T-helper 1 cell treated with Interleukin-12 subunit alpha and Interleukin-12 subunit beta and Interleukin-4 antibody, amounts not matched to agents 30 ng/mL and 1 ng/mL, for 36 hours (primary cell): ENCODE measurements at regions not wholly inside any gene's neighbourhood (a gene's known extent, or its start where the extent isn't known, plus 50 kb on each side); places are given as distances from the start of the nearest gene placed in this dataset.
"Not testable (repeated sequence)": the region's sequence is repeated elsewhere in the genome, so short reads cannot be mapped to it uniquely, and the experiment has no call there.

ENCODE experiments used
- intact Hi-C: fragments of 100-400 bp; cut with micrococcal nuclease; formaldehyde crosslinking; loops from one replicate; pipeline ENCODE4 v1.15.1; 2024

DNA sequence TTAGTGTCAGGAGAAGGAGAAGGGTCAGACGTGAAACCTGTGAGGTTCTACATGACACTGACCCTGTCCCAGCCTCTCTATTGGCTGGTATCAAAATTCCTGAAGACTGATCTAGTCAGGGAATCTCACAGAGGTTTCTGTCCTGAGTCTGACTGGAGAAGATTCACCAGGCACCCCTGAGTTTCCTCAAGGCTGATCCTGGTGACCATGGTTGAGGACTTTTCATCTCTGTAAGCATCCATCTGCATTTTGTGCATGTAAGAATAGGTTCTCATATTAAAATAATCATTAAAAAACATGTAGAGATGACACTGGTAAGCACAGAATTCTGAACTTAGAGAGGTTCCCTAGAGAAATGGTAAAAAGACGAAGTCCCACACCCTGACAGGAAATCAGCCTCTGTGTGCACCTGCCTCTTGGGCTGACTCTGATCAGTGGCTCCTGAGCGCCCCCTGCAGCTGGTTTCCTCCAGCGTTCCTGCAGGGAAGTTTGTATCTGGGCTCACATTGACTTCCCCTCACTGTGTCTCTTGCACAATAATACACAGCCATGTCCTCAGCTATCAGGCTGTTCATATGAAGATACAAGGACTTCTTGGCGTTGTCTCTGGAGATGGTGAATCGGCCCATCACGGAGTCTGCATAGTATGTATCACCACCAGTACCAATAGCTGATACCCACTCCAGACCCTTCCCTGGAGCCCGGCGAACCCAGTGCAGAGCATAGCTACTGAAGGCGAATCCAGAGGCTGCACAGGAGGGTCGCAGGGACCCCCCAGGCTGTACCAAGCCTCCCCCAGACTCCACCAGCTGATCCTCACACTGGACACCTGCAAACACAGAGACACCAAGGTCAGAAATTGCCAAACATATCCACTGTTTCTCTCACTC, 991.9 kb downstream of the TMEM121 start:
- intact Hi-C loops, result loop anchor here (1.0 to 2.0 kb wide), 4 partner anchors 11 to 82 kb away; no protein-coding TSS in a partner anchor

DNA sequence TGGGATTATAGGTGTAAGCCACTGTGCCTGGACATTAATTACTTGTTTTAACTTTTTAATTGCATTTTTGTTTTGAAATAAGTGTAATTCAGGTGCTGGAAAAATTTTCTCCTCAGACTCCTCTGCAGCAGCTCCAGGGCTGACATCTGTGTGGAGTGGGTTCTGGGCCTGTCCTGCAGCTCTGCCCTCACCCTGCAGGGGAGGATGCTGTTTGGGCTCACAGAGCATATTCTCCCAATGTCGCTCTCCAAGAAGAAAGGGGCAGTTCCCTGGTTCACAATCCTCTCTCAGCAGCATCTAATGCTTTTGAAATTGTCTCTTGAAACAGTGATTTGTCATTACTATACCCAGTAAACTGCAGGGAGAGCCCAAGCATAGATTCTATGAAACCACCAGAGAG, 995.7 kb downstream of the TMEM121 start:
- intact Hi-C loops, result not testable (repeated sequence)

DNA sequence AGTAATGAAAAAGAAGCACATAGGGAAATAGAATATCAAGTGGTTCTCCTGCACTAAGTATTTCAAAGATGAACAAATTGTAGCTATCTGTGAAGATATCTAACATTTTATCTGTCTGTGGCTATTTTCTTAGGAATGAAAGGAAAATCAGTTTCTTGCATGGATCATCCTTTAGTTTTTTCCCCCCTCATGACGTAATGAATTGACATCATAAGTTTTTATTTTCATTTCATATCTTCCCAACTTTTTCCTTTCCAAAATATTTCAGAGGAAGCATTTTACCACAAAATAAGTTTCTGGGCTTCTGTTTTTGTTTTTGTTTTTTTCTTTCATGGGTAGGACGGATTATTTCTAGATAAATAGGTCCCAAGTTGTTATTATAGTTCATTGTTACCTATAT, 996.6 kb downstream of the TMEM121 start:
- intact Hi-C loops, result no loop called here

DNA sequence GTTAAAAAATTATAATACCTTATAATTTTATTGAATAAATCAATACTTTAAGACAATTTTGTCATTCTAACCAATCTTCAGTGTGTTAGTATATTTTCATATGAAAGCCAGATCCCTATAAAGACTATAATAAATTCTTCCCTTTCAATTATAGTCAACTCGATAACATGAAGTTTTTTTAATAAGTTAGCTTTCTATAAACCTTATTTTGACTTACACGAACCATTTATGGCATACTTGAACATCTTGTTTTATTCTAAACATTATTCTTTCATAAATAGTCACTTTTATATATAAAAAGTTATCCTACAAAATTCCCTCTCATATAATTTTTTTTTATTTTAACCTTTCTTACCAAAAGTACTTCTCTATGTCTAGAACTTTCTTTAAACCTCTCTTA, 1002.3 kb downstream of the TMEM121 start:
- intact Hi-C loops, result no loop called here

DNA sequence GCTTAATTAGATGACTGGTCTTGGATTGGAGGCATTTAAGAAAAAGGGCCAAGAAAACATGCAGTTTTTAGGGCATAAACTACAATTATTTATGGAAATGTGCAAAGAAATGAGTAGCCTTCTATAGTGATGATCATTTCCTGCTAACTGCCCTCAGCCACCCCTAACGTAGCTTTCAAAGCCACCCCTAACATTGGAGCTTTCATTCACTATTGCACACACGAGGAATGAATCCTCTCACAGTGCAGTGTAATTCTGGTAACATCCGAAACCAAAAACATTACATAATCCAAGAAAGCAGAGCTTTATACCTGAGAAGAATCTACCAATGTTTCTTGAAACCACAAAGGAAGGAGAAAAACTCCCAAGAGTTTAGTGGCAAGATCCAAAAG, 1003.6 kb downstream of the TMEM121 start:
- intact Hi-C loops, result no loop called here

DNA sequence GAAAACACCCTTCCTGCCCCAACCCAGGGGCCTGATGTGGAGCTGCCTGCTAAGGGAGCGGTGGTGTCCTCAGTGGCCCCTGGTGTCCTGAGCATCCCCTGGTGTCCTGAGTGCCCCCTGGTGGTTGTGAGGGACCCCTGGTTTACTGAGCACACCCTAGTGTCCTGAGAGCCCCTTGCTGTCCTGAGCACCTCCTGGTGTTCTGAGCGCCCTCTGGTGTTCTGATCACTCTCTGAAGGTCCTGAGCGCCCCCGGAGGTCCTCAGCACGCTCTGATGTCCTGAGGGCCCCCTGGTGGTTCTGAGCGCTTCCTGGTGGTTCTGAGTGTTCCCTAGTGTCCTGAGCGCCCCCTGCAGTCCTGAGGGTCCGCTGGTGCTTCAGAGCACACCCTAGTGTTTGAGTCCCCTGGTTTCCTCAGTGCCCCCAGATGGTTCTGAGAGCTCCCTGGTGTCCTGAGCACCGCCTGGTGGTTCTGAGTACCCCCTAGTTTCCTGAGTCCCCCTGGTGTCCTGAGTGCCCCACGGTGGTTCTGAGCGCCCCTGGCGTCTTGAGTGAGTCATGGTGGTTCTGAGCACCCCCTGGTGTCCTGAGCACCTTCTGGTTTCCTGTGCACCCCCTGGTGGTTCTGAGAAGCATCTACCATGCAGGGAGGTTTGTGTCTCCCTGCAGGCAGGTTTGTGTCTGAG, 1004.2 kb downstream of the TMEM121 start:
- intact Hi-C loops, result no loop called here

DNA sequence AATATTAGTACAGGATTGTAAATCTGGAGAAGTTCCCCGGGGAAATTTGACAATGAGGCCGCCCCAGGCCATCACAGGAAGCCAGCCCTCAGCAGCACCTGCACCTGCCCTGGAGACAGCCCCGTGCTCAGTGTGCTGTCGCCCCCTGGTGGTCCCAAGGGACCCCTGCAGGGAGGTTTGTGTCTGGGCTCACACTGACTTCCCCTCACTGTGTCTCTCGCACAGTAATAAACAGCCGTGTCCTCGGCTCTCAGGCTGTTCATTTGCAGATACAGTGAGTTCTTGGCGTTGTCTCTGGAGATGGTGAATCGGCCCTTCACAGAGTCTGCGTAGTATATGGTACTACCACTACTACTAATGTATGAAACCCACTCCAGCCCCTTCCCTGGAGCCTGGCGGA, 1011.2 kb downstream of the TMEM121 start:
- intact Hi-C loops, result not testable (repeated sequence)

DNA sequence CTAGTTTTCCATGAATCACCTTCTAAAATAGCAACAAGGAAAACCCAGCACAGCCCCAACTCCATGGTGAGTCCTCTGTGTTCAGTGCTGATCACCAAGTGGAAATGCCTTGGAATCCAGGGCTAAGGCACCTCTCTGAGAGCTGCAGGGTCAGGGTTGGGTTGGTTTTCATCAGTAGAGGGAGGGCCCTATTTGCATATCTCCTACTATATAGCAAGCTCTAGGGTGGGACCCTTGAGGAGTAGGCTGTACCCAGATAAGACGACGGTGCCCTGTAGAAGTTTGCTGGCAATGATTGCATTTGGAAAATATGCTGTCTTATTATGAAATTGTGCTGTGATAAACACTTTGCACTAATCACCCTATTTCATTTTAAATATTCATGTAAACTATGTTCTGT, 1011.8 kb downstream of the TMEM121 start:
- intact Hi-C loops, result loop anchor here (1.0 kb wide), 1 partner anchor 31 kb away; no protein-coding TSS in a partner anchor

DNA sequence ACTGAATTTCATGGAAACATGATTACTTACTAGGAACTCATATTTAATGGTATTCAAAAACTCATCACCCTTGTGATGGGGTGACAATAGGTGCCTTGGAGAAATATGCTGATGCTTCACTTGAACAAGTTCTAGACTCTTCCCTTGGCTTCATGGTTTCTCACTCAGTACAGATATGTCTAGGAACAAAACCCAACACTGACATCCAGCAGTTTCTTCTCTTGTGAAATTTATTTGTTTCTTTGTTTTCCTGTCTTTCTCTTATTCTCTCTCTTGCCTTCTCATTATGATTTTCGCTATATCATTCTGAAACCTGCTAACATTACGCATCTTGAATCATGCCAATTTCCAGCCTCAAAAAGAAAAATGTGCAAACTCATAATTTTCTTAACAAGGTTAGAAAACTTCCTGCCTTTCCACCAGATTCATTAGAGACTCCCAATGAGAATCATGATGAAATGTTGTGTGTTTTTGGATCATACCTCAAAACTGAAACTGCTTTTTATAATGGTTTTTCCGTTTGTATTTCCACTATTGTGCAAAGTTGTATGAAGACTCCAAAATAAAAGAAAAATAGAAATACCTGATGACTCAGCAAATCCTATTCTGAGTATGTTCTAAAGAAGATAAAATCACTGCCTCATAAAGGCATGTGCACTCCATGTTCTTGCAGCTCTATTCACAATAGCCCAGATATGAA, 1021.5 kb downstream of the TMEM121 start:
- intact Hi-C loops, result no loop called here

DNA sequence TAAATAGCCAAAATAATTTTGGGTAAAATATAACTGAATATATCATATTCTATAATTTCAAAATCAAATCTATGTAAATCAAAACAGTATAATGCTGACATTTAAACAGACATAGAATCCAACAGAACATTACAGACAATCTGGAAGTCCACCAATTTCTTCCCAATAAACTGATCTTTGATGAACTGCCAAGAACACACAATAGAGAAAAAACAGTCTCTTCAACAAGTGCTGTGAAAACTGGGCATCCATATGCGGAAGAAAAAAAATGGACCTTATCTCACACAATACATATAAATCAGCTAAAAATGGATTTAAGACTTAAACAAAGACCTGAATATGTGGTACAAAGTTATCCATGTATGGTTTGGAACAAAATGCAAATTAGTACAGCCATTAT, 1022.7 kb downstream of the TMEM121 start:
- intact Hi-C loops, result no loop called here

DNA sequence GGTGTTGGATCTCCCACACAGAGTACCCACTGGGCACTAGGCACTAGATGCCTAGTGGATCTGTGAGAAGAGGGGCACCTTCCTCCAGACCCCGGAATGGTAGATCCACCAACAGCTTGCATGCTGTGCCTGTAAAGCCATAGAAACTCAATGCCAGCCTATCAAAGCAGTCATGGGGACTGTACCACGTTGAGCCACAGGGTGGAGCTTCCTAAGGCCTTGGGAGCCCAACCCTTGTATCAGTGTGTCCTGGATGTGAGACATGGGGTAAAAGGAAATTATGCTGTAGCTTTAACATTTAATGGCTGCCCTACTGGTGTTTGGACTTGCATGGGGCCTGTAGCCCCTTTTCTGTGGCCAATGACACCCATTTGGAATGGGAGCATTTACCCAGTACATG, 1024.9 kb downstream of the TMEM121 start:
- intact Hi-C loops, result no loop called here

DNA sequence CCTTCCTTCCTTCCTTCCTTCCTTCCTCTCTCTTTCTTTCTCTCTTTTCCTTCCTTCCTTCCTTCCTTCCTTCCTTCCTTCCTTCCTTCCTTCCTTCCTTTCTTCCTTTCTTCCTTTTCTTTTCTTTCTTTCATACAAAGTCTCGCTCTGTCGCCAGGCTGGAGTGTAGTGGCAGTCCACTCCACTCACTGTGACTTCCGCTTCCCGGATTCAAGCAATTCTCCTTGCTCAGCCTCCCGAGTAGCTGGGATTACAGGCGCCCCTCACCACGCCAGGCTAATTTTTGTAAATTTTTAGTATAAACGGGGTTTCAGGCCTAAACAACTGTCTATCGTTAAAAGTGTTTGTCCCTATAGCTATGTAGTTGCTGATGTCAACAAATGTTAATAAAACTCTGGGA, 1029.8 kb downstream of the TMEM121 start:
- intact Hi-C loops, result loop anchor here (1.0 kb wide), 1 partner anchor 17 kb away; no protein-coding TSS in a partner anchor

DNA sequence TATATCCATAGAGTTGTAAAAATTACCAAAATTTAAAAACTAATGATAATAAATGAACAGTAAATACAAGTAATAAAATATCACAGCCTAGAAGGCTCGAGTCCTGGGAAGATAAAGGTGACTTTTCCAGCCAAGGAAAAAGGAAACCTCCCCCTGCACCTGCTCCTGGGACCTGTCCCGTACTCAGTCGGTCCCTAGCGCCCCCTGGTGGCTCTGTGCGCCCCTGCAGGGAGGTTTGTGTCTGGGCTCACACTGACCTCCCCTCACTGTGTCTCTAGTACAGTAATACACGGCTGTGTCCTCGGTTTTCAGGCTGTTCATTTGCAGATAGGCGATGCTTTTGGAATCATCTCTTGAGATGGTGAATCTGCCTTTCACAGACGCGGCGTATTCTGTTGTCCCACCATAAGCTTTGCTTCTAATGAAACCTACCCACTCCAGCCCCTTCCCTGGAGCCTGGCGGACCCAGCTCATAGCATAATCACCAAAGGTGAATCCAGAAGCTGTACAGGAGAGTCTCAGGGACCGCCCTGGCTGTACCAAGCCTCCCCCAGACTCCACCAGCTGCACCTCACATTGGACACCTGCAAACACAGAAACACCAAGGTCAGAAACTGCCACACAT, 1030.4 kb downstream of the TMEM121 start:
- intact Hi-C loops, result loop anchor here (1.0 kb wide), 1 partner anchor 17 kb away; no protein-coding TSS in a partner anchor

DNA sequence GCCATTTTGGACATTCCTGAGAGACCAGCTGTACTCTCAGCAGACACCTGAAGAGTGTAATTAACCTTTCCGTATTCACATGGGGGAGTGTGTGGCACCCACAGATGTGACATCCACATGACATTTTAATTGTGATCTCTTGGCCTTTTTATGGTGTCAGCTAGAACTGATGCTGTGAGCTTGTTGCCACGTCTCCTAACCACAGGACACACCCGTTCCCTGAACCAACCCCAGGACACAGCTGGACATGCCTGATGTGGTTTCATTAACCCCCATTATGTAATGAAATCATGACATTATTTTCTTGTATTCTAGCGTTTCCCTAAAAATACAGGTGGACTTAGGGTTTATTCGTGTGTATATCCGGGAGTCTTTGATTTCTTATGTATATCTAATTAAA, 1036.1 kb downstream of the TMEM121 start:
- intact Hi-C loops, result no loop called here

DNA sequence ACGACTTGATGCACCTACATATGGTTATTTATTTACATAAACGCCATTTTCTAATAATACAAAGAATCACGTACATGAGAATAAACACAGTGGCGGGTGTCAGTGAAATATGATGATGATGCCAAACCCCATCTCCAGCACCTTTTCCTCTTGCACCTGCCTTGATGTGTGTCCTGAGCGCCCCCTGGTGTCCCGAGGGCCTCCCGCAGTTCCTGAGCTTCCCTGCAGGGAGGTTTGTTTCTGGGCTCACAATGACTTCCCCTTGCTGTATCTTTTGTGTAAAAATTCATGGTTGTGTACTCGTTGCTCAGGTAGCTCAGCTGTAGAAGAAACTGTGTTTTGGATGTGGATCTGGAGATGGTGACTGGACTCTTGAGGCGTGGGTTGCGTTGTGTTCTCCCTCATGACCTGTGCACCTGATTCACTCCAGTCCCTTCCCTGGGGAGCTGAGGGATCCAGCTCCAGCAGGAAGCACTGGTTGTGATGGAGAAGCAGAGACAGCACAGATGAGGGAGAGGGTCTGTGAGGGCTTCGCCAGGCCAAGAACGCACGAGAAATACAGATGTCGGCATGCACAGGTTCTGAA, 1037.8 kb downstream of the TMEM121 start:
- intact Hi-C loops, result no loop called here

DNA sequence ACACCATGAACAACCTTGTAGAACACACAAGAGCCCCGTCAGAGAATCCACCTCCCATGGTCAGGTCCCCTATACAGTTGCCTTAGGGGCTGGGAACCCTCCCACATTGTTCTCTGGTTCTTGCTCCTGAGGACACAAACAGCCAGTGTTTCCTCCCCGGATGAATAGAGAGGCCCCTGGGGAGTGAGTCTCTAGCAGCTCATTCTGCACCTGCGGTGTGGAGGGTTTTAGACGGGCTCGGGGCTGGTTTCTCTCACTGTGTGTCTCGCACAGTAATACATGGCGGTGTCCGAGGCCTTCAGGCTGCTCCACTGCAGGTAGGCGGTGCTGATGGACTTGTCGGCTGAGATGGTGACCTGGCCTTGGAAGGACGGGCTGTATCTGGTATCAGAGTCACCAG, 1052.1 kb downstream of the TMEM121 start:
- intact Hi-C loops, result no loop called here

DNA sequence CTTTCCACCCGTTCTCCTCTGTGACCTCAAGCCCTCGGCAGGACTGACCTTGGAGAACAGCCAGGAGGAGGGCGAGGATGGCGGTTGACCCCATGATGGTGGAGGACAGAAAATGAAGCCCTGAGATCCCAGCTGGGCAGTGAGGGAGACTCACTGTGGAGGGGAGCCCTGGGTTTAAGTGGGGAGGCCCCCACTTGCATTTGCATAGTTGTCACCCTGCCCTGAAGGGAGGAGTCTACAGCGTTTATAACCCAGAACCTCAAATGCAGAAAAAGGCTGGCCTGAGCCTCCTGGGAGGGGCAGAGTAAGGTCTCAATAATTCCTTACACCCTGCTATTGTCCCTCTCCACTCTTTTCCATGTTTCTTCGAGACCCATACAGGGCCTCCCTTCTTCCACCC, 1052.7 kb downstream of the TMEM121 start:
- intact Hi-C loops, result no loop called here

DNA sequence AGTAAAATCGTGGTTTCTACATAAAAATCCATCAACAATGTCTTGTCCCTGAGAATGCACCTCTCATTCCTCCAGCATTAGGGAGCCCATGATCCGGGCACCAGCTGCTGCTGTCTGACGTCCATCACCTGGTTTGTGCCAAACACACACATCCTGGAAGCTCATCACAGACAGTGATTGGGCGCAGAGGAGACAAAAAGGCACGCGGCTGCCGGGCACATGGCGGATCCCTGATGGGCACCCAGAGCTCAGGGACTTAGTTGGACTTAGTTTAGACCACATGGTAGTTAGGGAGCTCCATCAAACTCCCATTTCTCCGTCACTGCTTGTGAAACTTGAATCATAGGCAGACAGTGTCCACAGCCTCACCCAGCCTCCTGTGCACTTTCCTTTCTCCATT, 1059.3 kb downstream of the TMEM121 start:
- intact Hi-C loops, result loop anchor here (2.0 kb wide), 1 partner anchor 39 kb away; no protein-coding TSS in a partner anchor

DNA sequence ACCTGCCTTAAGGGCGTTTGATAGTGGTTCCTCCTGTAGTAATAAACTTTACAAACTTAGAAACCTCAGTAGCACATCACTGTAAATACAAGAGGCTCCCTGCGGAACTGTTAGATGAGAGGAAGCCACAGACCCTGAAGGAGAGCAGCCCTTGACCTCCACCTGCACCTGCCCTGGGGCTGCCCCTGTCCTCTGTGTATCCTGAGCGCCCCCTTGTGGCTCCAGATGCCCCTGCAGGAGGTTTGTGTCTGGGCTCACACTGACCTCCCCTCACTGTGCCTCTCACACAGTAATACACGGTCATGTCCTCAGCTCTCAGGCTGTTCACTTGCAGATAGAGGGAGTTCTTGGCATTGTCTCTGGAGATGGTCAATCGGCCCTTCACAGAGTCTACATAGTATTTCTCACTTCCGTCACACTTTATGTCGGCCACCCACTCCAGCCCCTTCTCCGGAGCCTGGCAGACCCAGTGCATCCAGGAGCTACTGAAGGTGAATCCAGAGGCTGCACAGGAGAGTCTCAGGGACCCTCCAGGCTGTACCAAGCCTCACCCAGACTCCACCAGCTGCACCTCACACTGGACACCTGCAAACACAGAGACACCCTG, 1059.8 kb downstream of the TMEM121 start:
- intact Hi-C loops, result loop anchor here (2.0 kb wide), 1 partner anchor 39 kb away; no protein-coding TSS in a partner anchor

DNA sequence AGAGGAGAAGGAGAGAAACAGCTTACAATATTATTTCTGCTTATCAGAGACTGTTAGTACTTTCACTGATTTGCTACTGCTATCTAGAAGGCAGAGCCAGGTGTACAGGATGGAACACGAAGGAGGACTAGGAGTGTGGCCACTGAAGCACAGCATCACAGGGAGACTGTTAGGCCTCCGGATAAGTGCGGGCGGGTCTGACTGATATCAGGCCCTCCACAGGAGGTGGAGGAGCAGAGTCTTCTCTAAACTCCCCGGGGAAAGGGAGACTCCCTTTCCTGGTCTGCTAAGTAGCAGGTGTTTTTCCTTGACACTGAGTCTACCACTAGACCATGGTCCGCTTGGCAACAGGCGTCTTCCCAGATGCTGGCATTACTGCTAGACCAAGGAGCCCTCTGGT, 1065.2 kb downstream of the TMEM121 start:
- intact Hi-C loops, result not testable (repeated sequence)
